Panc1 (cell line): ENCODE measurements at regions not wholly inside any gene's neighbourhood (a gene's known extent, or its start where the extent isn't known, plus 50 kb on each side); places are given as distances from the start of the nearest gene placed in this dataset.

Experiments used
- POLR2AphosphoS5 ChIP-seq: IDR thresholded peaks from 2 replicates; pipeline ENCODE4 v1.6.1; 2012; ENCODE audit warnings: mild to moderate bottlenecking, low read depth, low read length, moderate library complexity
- REST ChIP-seq, 2 experiments: IDR thresholded peaks; 2 replicates each; pipeline ENCODE4 v1.6.1; 2011 to 2012; ENCODE audit warnings: low read depth in 2 of 2, control low read depth in 1 of 2, low read length in 1 of 2, mild to moderate bottlenecking in 1 of 2, moderate library complexity in 1 of 2; ENCODE audit not compliant: insufficient read depth in 1 of 2
- TCF7L2 ChIP-seq: IDR thresholded peaks from 2 replicates; pipeline ENCODE4 v1.6.1; 2011; ENCODE audit warnings: mild to moderate bottlenecking, low read depth, low read length, inconsistent platforms
- TF ChIP-seq, protein P1 (sequence below): fragments of 450-650 bp; IDR thresholded peaks from 2 replicates; pipeline ENCODE4 v1.5.1; 2017; ENCODE audit warnings: mild to moderate bottlenecking

DNA sequence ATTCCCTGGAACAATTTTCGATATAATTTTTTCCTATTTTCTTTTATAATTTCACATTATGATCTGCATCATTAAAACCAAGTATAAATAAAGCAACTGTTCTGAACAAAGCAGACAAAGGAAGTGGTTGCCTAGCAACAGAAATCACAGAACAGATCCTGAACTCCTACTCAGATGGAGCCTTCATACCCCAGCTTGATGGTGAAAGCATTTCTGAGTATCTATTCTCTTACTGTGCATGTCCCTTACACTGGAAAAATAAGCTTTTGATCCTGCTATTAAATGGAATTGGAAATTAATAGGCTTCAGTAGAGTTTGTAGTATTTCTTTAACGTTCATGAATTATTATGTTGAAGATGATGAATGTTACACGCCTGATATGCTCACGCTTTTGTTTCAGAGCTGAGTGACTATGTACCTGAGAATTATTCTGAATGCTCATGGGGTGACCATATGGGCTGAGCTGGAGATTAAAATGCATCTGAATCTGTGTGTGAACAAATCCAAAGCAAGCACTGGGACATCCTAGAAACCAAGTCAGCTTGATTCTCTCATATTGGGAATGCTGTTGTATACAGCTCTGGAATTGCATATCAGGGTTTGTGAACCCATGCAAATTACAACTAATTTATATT lies 254.0 kb downstream of the KCNJ3 start:
- TF ChIP-seq, protein P1, sequence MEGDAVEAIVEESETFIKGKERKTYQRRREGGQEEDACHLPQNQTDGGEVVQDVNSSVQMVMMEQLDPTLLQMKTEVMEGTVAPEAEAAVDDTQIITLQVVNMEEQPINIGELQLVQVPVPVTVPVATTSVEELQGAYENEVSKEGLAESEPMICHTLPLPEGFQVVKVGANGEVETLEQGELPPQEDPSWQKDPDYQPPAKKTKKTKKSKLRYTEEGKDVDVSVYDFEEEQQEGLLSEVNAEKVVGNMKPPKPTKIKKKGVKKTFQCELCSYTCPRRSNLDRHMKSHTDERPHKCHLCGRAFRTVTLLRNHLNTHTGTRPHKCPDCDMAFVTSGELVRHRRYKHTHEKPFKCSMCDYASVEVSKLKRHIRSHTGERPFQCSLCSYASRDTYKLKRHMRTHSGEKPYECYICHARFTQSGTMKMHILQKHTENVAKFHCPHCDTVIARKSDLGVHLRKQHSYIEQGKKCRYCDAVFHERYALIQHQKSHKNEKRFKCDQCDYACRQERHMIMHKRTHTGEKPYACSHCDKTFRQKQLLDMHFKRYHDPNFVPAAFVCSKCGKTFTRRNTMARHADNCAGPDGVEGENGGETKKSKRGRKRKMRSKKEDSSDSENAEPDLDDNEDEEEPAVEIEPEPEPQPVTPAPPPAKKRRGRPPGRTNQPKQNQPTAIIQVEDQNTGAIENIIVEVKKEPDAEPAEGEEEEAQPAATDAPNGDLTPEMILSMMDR: no peak
- TF ChIP-seq POLR2AphosphoS5 (no peak), REST (IDR thresholded peaks at IDR 0.05; ENCODE audit: insufficient read depth in 1 of 2, low read depth in 2 of 2, low read length in 1 of 2) (no peak), TCF7L2 (no peak)
